ENCODE measurements at regions not wholly inside any gene's neighbourhood (a gene's known extent, or its start where the extent isn't known, plus 50 kb on each side); places are given as distances from the start of the nearest gene placed in this dataset.
A peak's percentile ranks its signal among the peaks of the same experiment; 100 is the strongest.

DNA sequence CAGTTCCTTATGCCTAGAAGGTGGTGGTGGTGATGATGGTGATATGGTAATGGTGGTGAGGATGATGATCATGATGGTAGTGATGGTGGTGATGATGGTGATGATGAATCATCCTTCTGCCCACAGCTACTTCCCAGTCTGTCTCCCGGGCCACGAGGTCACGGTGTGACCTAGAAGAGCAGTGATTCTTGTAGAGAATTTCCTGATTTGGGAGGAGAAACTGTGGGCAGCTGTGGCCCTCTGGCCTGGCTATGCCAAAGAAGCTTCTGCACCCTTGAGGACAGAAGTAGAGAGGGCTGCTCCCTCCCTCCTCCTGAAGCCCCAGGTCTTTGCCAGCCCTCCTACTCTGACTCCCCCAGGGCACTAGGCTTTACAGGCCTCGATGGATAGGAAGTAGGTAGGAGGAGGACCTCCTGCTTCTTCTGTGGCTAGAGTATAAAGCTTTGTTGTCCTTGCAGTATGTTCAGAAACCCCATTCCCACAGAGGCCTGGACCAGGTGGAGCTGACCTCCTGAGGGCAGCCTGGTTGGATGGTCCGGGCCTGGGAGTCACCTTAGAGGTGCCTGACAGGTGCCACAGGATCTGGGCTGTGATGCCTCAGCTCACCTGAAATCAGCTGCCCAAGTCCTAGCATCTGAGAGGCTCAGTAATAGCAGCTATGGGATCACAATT, 57.9 kb upstream of the EPAS1 start:
- no peak for DNase-seq

DNA sequence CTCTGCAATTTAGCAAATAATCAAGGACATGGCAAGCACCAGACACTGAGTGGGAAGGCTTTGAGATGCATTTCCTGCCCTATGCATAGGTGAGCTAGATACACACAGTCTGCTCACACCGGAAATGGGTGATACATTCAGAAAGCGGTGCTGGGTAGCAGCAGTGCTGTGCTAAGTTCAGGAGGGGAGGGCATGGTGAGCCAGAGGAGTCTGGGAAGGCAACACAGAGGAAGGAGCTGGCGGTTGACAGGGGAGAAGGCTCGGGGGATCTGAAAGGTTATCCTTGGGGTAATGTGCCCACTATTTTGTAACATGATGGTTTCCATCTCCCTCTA, 57.4 kb upstream of the EPAS1 start:
- DNase-seq: peak; percentile 31

DNA sequence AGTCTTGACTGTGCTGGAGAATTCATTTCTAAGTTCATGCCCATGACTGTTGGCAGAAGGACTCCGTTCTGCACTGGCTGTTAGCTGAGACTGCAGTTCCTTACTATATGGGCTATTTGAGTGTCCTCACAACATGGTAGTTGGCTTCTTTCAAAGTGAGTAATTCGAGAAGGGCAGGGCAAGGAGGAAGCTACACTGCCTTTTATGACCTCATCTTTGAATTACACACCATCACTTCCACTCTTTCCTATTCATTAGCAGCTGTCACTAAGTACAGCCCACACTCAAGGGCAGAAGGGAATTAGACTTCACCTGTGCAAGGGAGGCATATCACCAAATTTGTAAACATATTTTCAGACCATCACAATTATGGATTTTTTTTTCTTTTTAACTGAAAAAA, 55.9 kb upstream of the EPAS1 start:
- DNase-seq: no peak

DNA sequence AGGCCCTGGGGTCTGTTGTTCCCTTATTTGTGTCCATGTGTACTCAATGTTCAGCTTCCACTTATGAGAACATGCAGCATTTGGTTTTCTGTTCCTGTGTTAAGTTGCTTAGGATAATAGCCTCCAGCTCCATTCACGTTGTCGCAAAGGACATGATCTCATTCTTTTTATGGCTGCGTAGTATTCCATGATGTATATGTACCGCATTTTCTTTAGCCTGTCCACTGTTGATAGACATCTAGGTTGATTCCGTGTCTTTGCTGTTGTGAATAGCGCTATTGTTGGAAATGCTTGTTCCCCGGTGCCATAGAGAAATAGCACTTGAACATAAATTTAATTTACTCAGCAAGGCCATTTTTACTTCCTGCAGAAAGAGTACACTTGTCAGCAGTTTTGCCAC, 51.3 kb upstream of the EPAS1 start:
- no peak for DNase-seq

DNA sequence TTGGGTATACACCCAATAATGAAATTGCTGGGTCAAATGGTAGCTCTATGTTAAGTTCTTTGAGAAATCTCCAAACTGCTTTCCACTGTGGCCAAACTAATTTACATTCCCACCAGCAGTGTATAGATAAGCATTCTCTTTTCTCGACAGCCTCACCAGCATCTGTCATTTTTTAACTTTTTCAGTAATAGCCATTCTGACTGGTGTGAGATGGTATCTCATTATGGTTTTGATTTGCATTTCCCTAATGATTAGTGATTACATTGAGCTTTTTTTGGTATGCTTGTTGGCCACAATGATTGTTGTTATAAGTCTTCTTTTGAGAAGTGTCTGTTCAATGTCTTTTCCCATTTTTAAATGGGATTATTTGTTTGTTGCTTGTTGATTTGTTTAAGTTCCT, 50.4 kb upstream of the EPAS1 start:
- no peak for DNase-seq
